ENCODE measurements at regions not wholly inside any gene's neighbourhood (a gene's known extent, or its start where the extent isn't known, plus 50 kb on each side); places are given as distances from the start of the nearest gene placed in this dataset.

- TF ChIP-seq NFE2L2 (conservative IDR thresholded peaks at IDR 0.05; ENCODE audit: low read length) (no peak), CTCF (IDR thresholded peaks at IDR 0.05) (no peak), POLR2A (IDR thresholded peaks at IDR 0.05; ENCODE audit: low read length) (no peak), MAFK (IDR thresholded peaks at IDR 0.05; ENCODE audit: partially characterized antibody) (no peak), ZC3H11A (IDR thresholded peaks at IDR 0.05) (no peak), FOSL2 (IDR thresholded peaks at IDR 0.05) (no peak), FOSL2 (CRISPR knock-in tag; IDR thresholded peaks at IDR 0.05) (no peak), HOXA7 (CRISPR knock-in tag; IDR thresholded peaks at IDR 0.05) (no peak), SREBF2 (IDR thresholded peaks at IDR 0.05) (no peak), CEBPB (IDR thresholded peaks at IDR 0.05) (no peak), RAD21 (conservative IDR thresholded peaks at IDR 0.05 in 1 of 2, IDR thresholded peaks at IDR 0.05 in 1 of 2) (no peak), REST (IDR thresholded peaks at IDR 0.05) (no peak), ELK1 (IDR thresholded peaks at IDR 0.05; ENCODE audit: low read depth, low read length) (no peak), SMC3 (IDR thresholded peaks at IDR 0.05) (no peak)
Measured at GRCh38 chr15:31463521-31464102, 137.0 kb downstream of the KLF13 start.

Data from A549 (cell line).